HCT116 (cell line): ENCODE measurements at regions not wholly inside any gene's neighbourhood (a gene's known extent, or its start where the extent isn't known, plus 50 kb on each side); places are given as distances from the start of the nearest gene placed in this dataset.

Experiments used
- ATAC-seq: fragments of 200-7000 bp; cut with Tn5 transposase; 2 replicates; pipeline ENCODE4 v1.9.1; 2020; ENCODE audit warnings: mild to moderate bottlenecking, moderate library complexity
- BruUV-seq: library from RNA; stranded (reverse); fragments of 400-500 nt; replicated peaks from 2 replicates; lab custom pipeline; 2021; lab: Mats Ljungman, UMichigan
- CTCF ChIA-PET: fragments of 300-600 bp; sonication (Branson Sonifier 250); formaldehyde crosslinking; loops from one replicate; lab custom pipeline; 2021; ENCODE audit warnings: antibody characterized with exemption; lab: Charles Lee
- POLR2A ChIA-PET: fragments of 300-600, 350-600 bp; sonication (Branson Sonifier 250); formaldehyde crosslinking; loops from one replicate; lab custom pipeline; 2021; ENCODE audit warnings: antibody characterized with exemption; lab: Charles Lee
- RAD21 ChIA-PET, 2 experiments: fragments of 300-600 bp; sonication (Branson Sonifier 250); formaldehyde crosslinking; loops; one replicate each; lab custom pipeline; 2023; ENCODE audit warnings: low total read pairs in 2 of 2; ENCODE audit not compliant: uncharacterized antibody in 2 of 2, unreplicated experiment in 2 of 2, low non-redundant PET in 1 of 2; lab: Charles Lee
- DNase-seq: peaks from one replicate; pipeline ENCODE4 v3.0.0-alpha.2; 2010; ENCODE audit warnings: low read depth, low spot score
- H2AFZ ChIP-seq: fragments of 200-600 bp; shearing (Covaris generic), sonication (generic); 2 replicates; pipeline ENCODE4 v1.6.1; 2017; ENCODE audit warnings: low read depth, mixed run types, mixed read lengths, antibody characterized with exemption, low read length; ENCODE audit not compliant: poor library complexity, severe bottlenecking
- H3K27ac ChIP-seq: 2 replicates; pipeline ENCODE4 v1.5.1; 2012; ENCODE audit warnings: low read depth, low read length
- H3K27me3 ChIP-seq: fragments of 200-600 bp; sonication (generic); 2 replicates; pipeline ENCODE4 v1.6.1; 2016; ENCODE audit warnings: mixed run types, low read length, mixed read lengths; ENCODE audit not compliant: insufficient read depth
- H3K36me3 ChIP-seq, 2 experiments: fragments of 200-500 bp in 1 of 2; fragments of 200-600 bp in 1 of 2; sonication (Bioruptor generic) in 1 of 2; sonication (generic) in 1 of 2; 2 replicates each; pipeline versions ENCODE4 v1.5.1 to v1.6.1; 2014 to 2016; ENCODE audit warnings: low read length in 2 of 2, inconsistent platforms in 1 of 2, mixed read lengths in 1 of 2, mixed run types in 1 of 2; ENCODE audit not compliant: insufficient read depth in 2 of 2, control insufficient read depth in 1 of 2
- H3K4me1 ChIP-seq, 2 experiments: fragments of 200-600 bp in 1 of 2; sonication (generic) in 1 of 2; 2 replicates each; pipeline versions ENCODE4 v1.5.1 to v1.6.1; 2012 to 2017; ENCODE audit warnings: low read length in 2 of 2, inconsistent platforms in 1 of 2, mild to moderate bottlenecking in 1 of 2, mixed read lengths in 1 of 2, mixed run types in 1 of 2, moderate library complexity in 1 of 2; ENCODE audit not compliant: insufficient read depth in 2 of 2, control insufficient read depth in 1 of 2
- H3K4me2 ChIP-seq: fragments of 200-600 bp; sonication (generic); 2 replicates; pipeline ENCODE4 v1.6.1; 2017; ENCODE audit warnings: mixed run types, low read length, mixed read lengths
- H3K4me3 ChIP-seq, 2 experiments: fragments of 200-600 bp in 1 of 2; sonication (generic) in 1 of 2; replicated peaks in 1 of 2; 2 replicates each; pipeline ENCODE4 v1.5.1; 2011 to 2016; ENCODE audit warnings: low read length in 2 of 2, control low read depth in 1 of 2, low read depth in 1 of 2, mild to moderate bottlenecking in 1 of 2, mixed read lengths in 1 of 2, mixed run types in 1 of 2
- H3K79me2 ChIP-seq: fragments of 200-600 bp; sonication (generic); 2 replicates; pipeline ENCODE4 v1.6.1; 2017; ENCODE audit warnings: mild to moderate bottlenecking, mixed run types, low read length, moderate library complexity, mixed read lengths; ENCODE audit not compliant: insufficient read depth
- H3K9ac ChIP-seq: fragments of 200-600 bp; sonication (generic); 2 replicates; pipeline ENCODE4 v1.6.1; 2016; ENCODE audit warnings: low read length, mixed read lengths
- H3K9me2 ChIP-seq: fragments of 200-600 bp; sonication (generic), shearing (Covaris generic); 2 replicates; pipeline ENCODE4 v1.6.1; 2017; ENCODE audit warnings: mixed run types, mild to moderate bottlenecking, moderate library complexity; ENCODE audit not compliant: insufficient read depth
- H3K9me3 ChIP-seq, 2 experiments: fragments of 200-500 bp in 1 of 2; fragments of 200-600 bp in 1 of 2; sonication (Bioruptor generic) in 1 of 2; sonication (generic) in 1 of 2; 2 replicates each; pipeline ENCODE4 v1.6.1; 2014 to 2017; ENCODE audit warnings: low read length in 2 of 2, mixed read lengths in 2 of 2, inconsistent platforms in 1 of 2, low read depth in 1 of 2, mild to moderate bottlenecking in 1 of 2, mixed run types in 1 of 2, moderate library complexity in 1 of 2; ENCODE audit not compliant: control insufficient read depth in 1 of 2, insufficient read depth in 1 of 2
- H4K20me1 ChIP-seq: fragments of 200-600 bp; sonication (generic), shearing (Covaris generic); 2 replicates; pipeline ENCODE4 v1.6.1; 2017; ENCODE audit warnings: mixed run types, mild to moderate bottlenecking, moderate library complexity; ENCODE audit not compliant: insufficient read depth
- CTCF ChIP-seq, 3 experiments: fragments of 200-600 bp in 1 of 3; sonication (generic) in 1 of 3; IDR thresholded peaks in 2 of 3; conservative IDR thresholded peaks in 1 of 3; 2 replicates each; pipeline ENCODE4 v1.5.1; 2012 to 2017; ENCODE audit warnings: low read depth in 2 of 3, low read length in 2 of 3, antibody characterized with exemption in 1 of 3, borderline replicate concordance in 1 of 3, control low read depth in 1 of 3, mild to moderate bottlenecking in 1 of 3, mixed read lengths in 1 of 3, mixed run types in 1 of 3, moderate library complexity in 1 of 3; ENCODE audit not compliant: insufficient read depth in 1 of 3
- EGR1 ChIP-seq: IDR thresholded peaks from 2 replicates; pipeline ENCODE4 v1.6.1; 2012; ENCODE audit warnings: low read depth
- EZH2 ChIP-seq: fragments of 200-600 bp; sonication (generic); IDR thresholded peaks from 2 replicates; pipeline ENCODE4 v1.6.1; 2017; ENCODE audit warnings: antibody characterized with exemption, mixed run types
- JUND ChIP-seq: IDR thresholded peaks from 2 replicates; pipeline ENCODE4 v1.6.1; 2012
- REST ChIP-seq: IDR thresholded peaks from 2 replicates; pipeline ENCODE4 v1.6.1; 2012; ENCODE audit warnings: low read depth
- SIN3A ChIP-seq: IDR thresholded peaks from 2 replicates; pipeline ENCODE4 v1.6.1; 2012; ENCODE audit warnings: low read depth
- TCF7L2 ChIP-seq: IDR thresholded peaks from 2 replicates; pipeline ENCODE4 v1.7.0; 2011; ENCODE audit warnings: borderline replicate concordance, inconsistent platforms; ENCODE audit not compliant: insufficient read depth, insufficient read length; ENCODE audit errors: extremely low read depth
- ZBTB33 ChIP-seq: IDR thresholded peaks from 2 replicates; pipeline ENCODE4 v1.6.1; 2011; ENCODE audit warnings: mild to moderate bottlenecking, low read length, moderate library complexity; ENCODE audit not compliant: insufficient replicate concordance; ENCODE audit errors: extremely low read depth
- intact Hi-C: fragments of 100-400 bp; cut with micrococcal nuclease; formaldehyde crosslinking; loops from 2 replicates; pipeline ENCODE4 v1.10.0; 2022

- Histone ChIP-seq H3K27me3 (peaks cover 53% of the 10 kb centered on the region), H3K36me3 (no peaks in the 10 kb centered on the region), H3K9ac (no peak overlapping the region), H3K4me3 (no peak overlapping the region), H4K20me1 (no peaks in the 10 kb centered on the region), H3K4me2 (no peak overlapping the region), H3K27ac (no peak overlapping the region), H3K4me1 (no peaks in the 10 kb centered on the region), H3K9me2 (0 out of 2 replicates have a peak, but pooled peaks cover 2% of the 10 kb centered on the region), H3K9me3 (no peaks in the 10 kb centered on the region), H3K79me2 (no peaks in the 10 kb centered on the region), H2AFZ (no peak overlapping the region)
- ATAC-seq (no peak), DNase-seq (no peak)
- ChIA-PET CTCF (no interaction called here), POLR2A (no interaction called here), RAD21 (no interaction called here)
- intact Hi-C loops: no loop called here
- BruUV-seq: no TSS peak
- no peak for TF ChIP-seq SIN3A
Measured at GRCh38 chr13:94925263-94925662, 212.9 kb upstream of the SOX21 start.

GRCh38 chr13:94921181-94921580 is 208.8 kb upstream of the SOX21 start:
- peaks cover 52% of the 10 kb centered on the region for H3K27me3 ChIP-seq
- no peak overlapping the region for H3K4me3 ChIP-seq
- H3K9me2 ChIP-seq: 0 out of 2 replicates have a peak, but pooled peaks cover 2% of the 10 kb centered on the region
- no TSS peak for BruUV-seq
- no peaks in the 10 kb centered on the region for H3K79me2 ChIP-seq
- no peaks in the 10 kb centered on the region for H3K36me3 ChIP-seq
- no peak overlapping the region for H3K4me2 ChIP-seq
- no peaks in the 10 kb centered on the region for H4K20me1 ChIP-seq
- no peak for DNase-seq
- no peak for ATAC-seq
- ChIA-PET CTCF (no interaction called here), RAD21 (no interaction called here), POLR2A (no interaction called here)
- no peak overlapping the region for H3K27ac ChIP-seq
- H3K9me3 ChIP-seq: no peaks in the 10 kb centered on the region
- no peak for TF ChIP-seq EZH2
- no peak for TF ChIP-seq JUND
- TF ChIP-seq CTCF (IDR thresholded peaks at IDR 0.05 in 2 of 3, conservative IDR thresholded peaks at IDR 0.05 in 1 of 3; ENCODE audit: borderline replicate concordance in 1 of 3, insufficient read depth in 1 of 3, low read depth in 2 of 3, low read length in 2 of 3): no peak
- no peak for TF ChIP-seq EGR1
- no peak for TF ChIP-seq TCF7L2
- no peak for TF ChIP-seq ZBTB33
- TF ChIP-seq REST: no peak
- H3K4me1 ChIP-seq: no peaks in the 10 kb centered on the region
- no peak overlapping the region for H3K9ac ChIP-seq
- intact Hi-C loops: no loop called here
- no peak overlapping the region for H2AFZ ChIP-seq
